HG03139 (cell line): ENCODE measurements at regions not wholly inside any gene's neighbourhood (a gene's known extent, or its start where the extent isn't known, plus 50 kb on each side); places are given as distances from the start of the nearest gene placed in this dataset.
"Not testable (repeated sequence)": the region's sequence is repeated elsewhere in the genome, so short reads cannot be mapped to it uniquely, and the experiment has no call there.

Experiments used
- ATAC-seq: cut with Tn5 transposase; IDR thresholded peaks from one replicate; pipeline ENCODE4 v1.9.1; 2021; ENCODE audit not compliant: unreplicated experiment

- not testable (repeated sequence) for ATAC-seq
Observed at GRCh38 chr9:78172610-78173009, 63.3 kb upstream of the CEP78 start.

GRCh38 chr9:78171651-78172050 lies 64.2 kb upstream of the CEP78 start:
- ATAC-seq: no peak

- no peak for ATAC-seq
Observed at GRCh38 chr9:78169125-78169524, 66.8 kb upstream of the CEP78 start.

- no peak for ATAC-seq
Observed at GRCh38 chr9:78167356-78167755, 68.5 kb upstream of the CEP78 start.

- no peak for ATAC-seq
Observed at GRCh38 chr9:78163834-78164233, 72.0 kb upstream of the CEP78 start.

GRCh38 chr9:78158286-78158685 lies 77.6 kb upstream of the CEP78 start:
- ATAC-seq: no peak

- ATAC-seq: no peak
Observed at GRCh38 chr9:78150983-78151356, 84.9 kb upstream of the CEP78 start.

GRCh38 chr9:78150312-78150982 lies 85.4 kb upstream of the CEP78 start:
- ATAC-seq: no peak

GRCh38 chr9:78149702-78150291 lies 86.1 kb upstream of the CEP78 start:
- no peak for ATAC-seq

- no peak for ATAC-seq
Observed at GRCh38 chr9:78146241-78146640, 89.6 kb upstream of the CEP78 start.

GRCh38 chr9:78144663-78145377 lies 91.1 kb upstream of the CEP78 start:
- ATAC-seq: no peak

- ATAC-seq: no peak
Observed at GRCh38 chr9:78144008-78144381, 91.9 kb upstream of the CEP78 start.

GRCh38 chr9:78143281-78144007 lies 92.4 kb upstream of the CEP78 start:
- ATAC-seq: no peak

- not testable (repeated sequence) for ATAC-seq
Observed at GRCh38 chr9:78142264-78142663, 93.6 kb upstream of the CEP78 start.

GRCh38 chr9:78133751-78134150 lies 102.1 kb upstream of the CEP78 start:
- no peak for ATAC-seq

- ATAC-seq: no peak
Observed at GRCh38 chr9:78132701-78133058, 101.1 kb upstream of the GNAQ start.

GRCh38 chr9:78131969-78132700 lies 100.5 kb upstream of the GNAQ start:
- no peak for ATAC-seq

- no peak for ATAC-seq
Observed at GRCh38 chr9:78130853-78131252, 99.2 kb upstream of the GNAQ start.

- no peak for ATAC-seq
Observed at GRCh38 chr9:78130004-78130403, 98.4 kb upstream of the GNAQ start.

- ATAC-seq: no peak
Observed at GRCh38 chr9:78127279-78128225, 95.9 kb upstream of the GNAQ start.
